ENCODE measurements at regions not wholly inside any gene's neighbourhood (a gene's known extent, or its start where the extent isn't known, plus 50 kb on each side); places are given as distances from the start of the nearest gene placed in this dataset.

- no peak for TF ChIP-seq CTCF (IDR thresholded peaks at IDR 0.05; ENCODE audit: low read depth, low read length)
- DNase-seq (ENCODE audit: low read depth in 2 of 2), result no peak
- no peak overlapping the region for H3K4me3 ChIP-seq (replicated peaks in 1 of 2; ENCODE audit: low read depth in 2 of 2, low read length in 2 of 2)
Observed at GRCh38 chr7:156232931-156233705, 407.5 kb upstream of the RNF32 start.

- no peak for TF ChIP-seq CTCF (IDR thresholded peaks at IDR 0.05; ENCODE audit: low read depth, low read length)
- H3K4me3 ChIP-seq (replicated peaks in 1 of 2; ENCODE audit: low read depth in 2 of 2, low read length in 2 of 2), result no peak overlapping the region
- no peak for DNase-seq (ENCODE audit: low read depth in 2 of 2)
Observed at GRCh38 chr7:156230576-156230975, 410.0 kb upstream of the RNF32 start.

GRCh38 chr7:156224833-156225225 lies 412.6 kb upstream of the SHH start:
- no peak for TF ChIP-seq CTCF (IDR thresholded peaks at IDR 0.05; ENCODE audit: low read depth, low read length)
- no peak overlapping the region for H3K4me3 ChIP-seq (replicated peaks in 1 of 2; ENCODE audit: low read depth in 2 of 2, low read length in 2 of 2)
- DNase-seq (ENCODE audit: low read depth in 2 of 2), result no peak

GRCh38 chr7:156223935-156224832 lies 411.9 kb upstream of the SHH start:
- H3K4me3 ChIP-seq (replicated peaks in 1 of 2; ENCODE audit: low read depth in 2 of 2, low read length in 2 of 2), result no peak overlapping the region
- TF ChIP-seq CTCF (IDR thresholded peaks at IDR 0.05; ENCODE audit: low read depth, low read length), result no peak

GRCh38 chr7:156222611-156223010 lies 410.3 kb upstream of the SHH start:
- no peak for TF ChIP-seq CTCF (IDR thresholded peaks at IDR 0.05; ENCODE audit: low read depth, low read length)
- H3K4me3 ChIP-seq (replicated peaks in 1 of 2; ENCODE audit: low read depth in 2 of 2, low read length in 2 of 2), result no peak overlapping the region
- no peak for DNase-seq (ENCODE audit: low read depth in 2 of 2)

More at GRCh38 chr7:156223935-156224832, 411.9 kb upstream of the SHH start:
- no peak for DNase-seq (ENCODE audit: low read depth in 2 of 2)

GRCh38 chr7:156222151-156222550 lies 409.9 kb upstream of the SHH start:
- H3K4me3 ChIP-seq (replicated peaks in 1 of 2; ENCODE audit: low read depth in 2 of 2, low read length in 2 of 2), result no peak overlapping the region
- no peak for DNase-seq (ENCODE audit: low read depth in 2 of 2)
- no peak for TF ChIP-seq CTCF (IDR thresholded peaks at IDR 0.05; ENCODE audit: low read depth, low read length)
